ENCODE measurements at regions not wholly inside any gene's neighbourhood (a gene's known extent, or its start where the extent isn't known, plus 50 kb on each side); places are given as distances from the start of the nearest gene placed in this dataset.

GRCh38 chr10:6729071-6729774, 149.1 kb upstream of the PRKCQ start:
- TF ChIP-seq CTCF (IDR thresholded peaks at IDR 0.05), result no peak
- TF ChIP-seq POLR2A (IDR thresholded peaks at IDR 0.05), result no peak

All from esophagus squamous epithelium (tissue), 4 donors.